Islet precursor cell (in vitro differentiated cells): ENCODE measurements at regions not wholly inside any gene's neighbourhood (a gene's known extent, or its start where the extent isn't known, plus 50 kb on each side); places are given as distances from the start of the nearest gene placed in this dataset.

Source experiments
- DNase-seq: peaks from one replicate; pipeline ENCODE4 v3.0.0-alpha.2; 2018

DNA sequence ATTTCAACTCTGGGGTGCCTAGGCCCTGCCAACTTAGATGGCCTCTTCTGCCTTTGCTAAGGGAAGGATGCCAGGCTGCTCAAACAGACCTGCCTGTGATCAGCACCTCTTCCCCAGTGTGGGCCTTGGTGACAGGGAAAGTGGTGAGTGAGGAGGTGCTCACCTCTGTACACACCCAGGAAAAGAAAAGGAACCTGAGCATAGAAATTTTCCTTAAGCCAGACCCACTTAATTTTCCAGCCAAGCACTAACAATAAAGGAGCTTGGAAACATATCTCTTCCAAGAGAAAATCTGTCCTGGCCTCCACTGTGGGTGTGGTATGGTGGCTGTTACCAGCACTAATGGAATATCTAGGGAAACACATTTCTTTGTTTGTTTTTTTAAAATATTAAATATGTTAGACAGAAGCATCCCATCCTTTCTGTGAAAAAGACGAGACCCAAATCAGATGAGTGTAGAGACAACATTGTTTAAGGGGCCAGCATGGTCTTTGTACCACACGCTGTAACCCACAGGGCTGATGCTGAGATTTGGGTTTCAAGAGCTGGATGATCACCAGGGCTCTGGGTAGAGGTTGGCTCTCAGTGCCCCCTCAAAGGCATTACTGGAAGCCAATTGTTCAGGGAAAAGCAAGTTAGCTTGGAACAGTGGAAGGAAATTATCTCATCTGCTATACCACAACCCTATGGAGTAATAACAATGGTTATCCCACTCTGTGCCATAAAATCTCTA is 472.2 kb downstream of the INSC start:
- DNase-seq, result no peak

DNA sequence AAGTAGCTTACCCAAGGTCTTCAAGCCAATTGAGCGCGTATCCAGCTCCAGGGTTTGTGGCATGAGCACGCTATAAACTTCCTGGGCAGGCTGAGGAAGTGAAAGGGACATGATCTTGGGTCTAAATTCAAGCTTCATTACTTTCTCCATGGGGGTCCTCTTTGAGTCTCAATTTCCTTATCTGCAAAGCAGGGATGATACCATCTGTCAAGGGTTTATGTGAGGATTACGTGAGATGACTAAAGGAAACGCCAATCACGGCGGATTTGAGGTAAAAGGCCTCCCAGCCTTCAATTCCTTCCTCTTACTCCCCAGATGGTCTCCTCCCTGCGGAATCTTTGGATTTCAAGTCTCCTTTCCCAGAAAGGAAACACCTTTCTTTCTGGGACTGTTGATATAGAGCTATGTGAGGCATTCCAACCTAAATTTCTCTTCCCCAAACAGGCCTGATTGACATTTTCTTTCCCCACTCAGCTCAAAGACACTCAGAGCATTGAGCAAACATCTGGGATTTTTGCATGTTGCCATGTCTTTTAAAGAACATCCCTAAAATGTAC is 474.4 kb downstream of the INSC start:
- no peak for DNase-seq

DNA sequence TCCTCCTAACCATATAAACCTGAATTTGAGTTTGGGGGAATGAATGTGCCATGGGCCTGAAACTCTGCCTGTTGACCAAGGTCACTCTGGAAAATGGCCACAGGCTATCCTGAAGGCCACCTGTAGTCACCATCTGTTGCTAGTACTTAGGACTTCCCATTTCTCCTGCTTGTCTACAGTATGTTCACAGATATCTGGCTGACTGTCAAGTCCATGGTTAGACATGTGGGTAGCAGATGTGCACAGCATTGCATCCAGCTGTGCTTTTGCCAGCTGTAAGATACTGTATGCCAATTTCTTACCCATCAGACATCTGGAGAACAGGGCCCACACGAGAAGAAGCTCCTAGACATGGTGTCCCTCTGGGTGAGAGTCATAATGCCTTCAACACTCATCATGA is 475.4 kb downstream of the INSC start:
- DNase-seq, result no peak

DNA sequence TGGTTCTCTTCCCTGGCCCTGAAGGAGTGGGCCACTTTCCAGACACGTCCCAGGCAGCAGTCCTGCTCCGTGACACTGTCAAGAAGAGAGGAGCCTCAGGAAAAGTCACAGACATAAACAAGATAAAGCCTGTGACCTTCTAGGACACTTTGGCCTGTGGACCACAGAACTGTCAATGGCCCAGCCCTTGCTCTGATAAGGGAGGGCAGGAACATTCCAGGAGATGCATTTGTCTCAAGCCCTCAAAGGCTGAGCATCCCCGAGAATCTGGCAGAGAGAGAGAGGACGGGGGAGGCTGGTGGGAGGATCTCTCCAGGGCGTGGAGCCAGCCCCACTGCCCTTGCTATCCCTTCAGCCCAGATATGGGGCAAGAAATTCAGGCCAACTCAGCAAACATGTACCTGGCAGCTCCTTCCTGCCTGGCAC is 476.4 kb downstream of the INSC start:
- DNase-seq, result no peak

DNA sequence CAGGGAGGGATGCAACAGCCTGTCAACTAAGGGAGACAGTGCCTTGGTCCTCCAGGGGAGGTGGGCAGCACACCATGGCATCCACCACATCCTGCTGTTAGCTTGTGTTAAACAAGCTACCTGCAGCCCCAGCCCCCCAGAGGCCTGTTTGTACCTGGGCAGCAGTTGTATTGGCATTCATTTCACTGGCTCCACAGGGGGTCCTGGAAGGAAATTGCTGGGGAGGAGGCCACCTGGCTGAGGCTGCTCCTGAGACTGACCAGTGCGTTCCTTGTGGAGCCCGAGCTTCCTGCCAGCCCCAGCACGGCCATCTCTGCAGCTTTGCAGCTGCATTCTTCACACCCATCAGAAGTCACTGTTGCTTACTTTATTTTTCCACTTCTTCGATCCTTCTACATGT is 479.9 kb downstream of the INSC start:
- DNase-seq, result no peak

- no peak for DNase-seq
These were observed 484.7 kb downstream of the INSC start for GRCh38 chr11:15599376-15599775.

GRCh38 chr11:15602047-15602446 is 487.3 kb downstream of the INSC start:
- DNase-seq, result no peak

DNA sequence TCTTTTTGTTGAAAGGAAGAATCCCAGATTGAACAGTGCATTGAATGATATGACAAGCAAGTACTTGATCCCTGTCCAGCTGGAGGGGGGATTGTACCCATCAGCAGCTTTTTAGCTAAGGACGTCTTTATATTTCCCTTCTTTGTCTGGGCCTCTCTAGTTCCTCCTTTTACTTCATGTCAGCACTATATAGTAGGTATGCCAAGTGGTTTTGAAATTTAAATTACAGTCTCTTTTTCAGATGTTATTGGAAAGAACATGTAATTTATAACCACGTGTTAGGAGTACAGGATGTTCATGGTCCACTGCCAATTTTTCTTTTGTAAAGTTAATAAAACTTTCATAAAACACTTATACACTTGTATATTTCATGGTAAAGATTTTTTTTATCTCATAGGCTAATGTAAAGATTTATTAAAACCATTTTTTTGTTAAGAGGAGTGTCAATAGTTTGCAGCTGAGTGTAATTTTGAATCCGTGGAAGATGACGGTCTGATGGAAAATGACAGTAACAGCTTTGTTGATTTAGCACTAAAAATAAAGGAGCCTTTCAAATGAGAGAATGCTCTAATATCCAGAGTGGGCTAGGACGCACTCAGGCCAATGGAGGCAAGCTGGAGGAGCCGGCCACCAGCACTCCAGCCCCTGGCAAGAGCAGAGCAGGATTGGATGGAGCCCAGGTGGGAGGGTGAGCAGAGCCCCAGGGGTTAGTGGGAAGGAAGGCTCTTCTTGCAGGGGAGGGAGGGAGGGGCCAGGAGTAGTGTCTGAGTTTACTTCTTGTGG is 488.3 kb downstream of the INSC start:
- DNase-seq, result no peak

- no peak for DNase-seq
These were observed 490.4 kb downstream of the INSC start for GRCh38 chr11:15605094-15605493.

DNA sequence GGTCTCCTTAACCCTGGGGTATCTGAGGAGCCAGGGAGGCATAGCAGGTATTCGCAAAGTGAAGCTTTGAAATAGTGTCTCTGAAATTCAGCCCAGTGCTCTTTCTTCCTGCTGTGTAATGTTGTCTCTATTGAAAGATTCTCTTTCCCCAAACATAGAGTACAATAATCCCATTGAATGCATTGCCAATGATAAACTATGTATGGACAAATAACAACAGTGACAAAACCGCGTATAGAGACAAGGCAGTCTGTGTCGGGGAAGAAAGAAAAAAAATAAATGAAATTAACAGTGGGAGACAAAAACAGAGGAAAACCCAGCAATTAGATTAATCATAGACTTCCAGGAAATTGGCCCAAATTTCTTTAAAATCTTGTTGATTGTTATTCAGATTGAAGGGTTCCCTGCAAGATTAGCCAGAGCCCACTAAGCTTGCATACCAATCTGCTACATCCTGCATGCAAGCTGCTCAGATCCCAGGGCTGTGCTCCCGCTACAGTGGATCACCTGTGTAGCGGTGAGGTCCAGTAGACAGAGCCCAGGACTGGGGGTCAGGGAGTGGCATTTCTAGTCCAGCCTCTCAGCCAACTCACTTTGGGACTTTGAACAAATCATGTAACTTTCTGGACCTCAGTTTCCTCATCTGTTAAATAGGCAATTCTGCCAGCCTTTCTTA is 492.8 kb downstream of the INSC start:
- DNase-seq, result no peak

DNA sequence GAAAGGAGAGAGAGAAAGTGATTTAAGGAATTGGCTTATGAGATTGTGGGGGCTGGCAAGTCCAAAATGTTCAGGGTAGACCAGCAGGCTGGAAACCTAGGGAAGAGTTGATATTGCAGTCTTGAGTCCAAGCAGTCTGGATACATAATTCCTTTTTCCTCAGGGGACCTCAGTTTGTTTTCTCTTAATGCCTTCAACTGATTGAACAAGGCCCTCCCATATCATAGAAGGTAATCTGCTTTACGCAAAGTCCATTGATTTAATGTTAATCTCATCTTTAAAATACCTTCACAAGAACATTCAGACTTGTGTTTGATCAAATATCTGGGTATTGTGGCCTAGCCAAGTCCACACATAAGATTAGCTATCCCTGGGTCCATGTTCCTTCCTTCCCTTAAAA is 494.7 kb downstream of the INSC start:
- no peak for DNase-seq

- DNase-seq, result no peak
These were observed 496.2 kb downstream of the INSC start for GRCh38 chr11:15610881-15611280.

DNA sequence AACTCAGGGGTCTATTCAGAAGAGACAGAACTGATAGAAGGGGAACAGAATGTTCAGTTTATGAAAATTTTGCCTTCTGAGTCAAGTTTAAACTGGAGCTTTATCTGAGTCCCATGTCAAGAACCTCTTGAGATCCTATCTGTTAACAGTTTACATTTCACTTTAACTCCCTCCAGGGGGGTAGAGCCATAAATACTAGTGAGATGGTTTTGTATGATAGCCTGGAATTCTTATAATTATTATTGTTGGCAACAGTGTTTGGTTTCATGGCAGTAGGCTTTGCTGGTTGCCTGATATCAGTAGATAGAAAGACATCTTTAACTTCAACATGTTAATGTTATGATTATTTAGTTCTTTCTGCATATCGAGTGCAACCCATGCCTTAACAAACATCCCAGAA is 498.5 kb downstream of the INSC start:
- no peak for DNase-seq

DNA sequence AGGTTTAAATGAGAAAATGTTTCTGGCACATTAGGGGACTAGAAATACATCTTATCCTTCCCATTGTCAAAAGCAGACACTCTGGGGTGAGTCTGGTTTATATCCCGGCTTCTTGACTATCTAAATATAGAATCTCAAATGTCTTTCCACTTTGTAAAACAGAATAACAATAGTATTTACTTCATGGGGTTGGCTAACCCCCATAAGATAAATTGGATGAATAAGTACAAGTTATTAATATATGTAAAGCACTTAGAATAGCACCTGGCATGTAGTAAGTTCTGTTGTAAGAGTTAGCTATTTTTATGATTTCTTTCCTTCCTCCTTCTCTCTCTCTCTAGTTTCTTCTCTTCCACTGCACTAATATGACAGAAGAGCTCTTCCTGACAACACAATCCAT is 499.1 kb downstream of the INSC start:
- no peak for DNase-seq

DNA sequence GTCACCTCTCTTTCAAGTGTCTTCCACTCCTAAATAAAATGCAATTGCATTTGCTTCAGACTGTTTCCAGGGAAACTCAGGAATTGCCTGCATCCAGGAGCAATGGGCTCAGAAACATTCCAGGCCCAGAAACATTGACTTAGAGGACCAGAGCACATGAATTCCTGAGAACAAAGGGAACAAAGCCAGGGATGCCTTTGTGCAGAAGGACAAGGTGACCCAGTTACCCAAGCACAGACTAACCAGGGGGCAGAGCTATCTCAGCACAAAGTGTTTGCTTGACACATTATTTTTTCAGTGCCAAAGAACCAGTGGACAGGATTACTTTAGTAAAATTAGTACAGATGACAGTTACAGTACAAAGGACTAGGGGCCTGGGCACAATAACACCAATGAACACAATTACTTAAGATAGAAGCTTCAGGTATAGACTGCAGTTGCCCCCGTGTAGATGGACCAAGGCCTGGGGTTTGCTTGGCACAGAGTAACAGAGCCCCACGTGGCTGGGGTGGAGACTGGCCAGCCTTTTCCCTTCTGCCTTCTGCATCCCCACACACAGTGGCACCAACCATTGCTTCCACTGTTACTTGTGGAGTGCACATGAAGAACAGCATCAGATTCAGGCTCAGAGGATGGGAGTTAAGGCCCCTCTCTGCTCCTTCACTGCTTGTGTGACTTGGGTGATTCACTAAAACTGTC is 500.8 kb downstream of the INSC start:
- DNase-seq, result no peak

GRCh38 chr11:15616130-15617105 is 501.7 kb downstream of the INSC start:
- no peak for DNase-seq

- no peak for DNase-seq
These were observed 502.4 kb downstream of the INSC start for GRCh38 chr11:15617126-15617525.

- DNase-seq, result no peak
These were observed 503.9 kb downstream of the INSC start for GRCh38 chr11:15618583-15619032.

- peak; percentile 63 for DNase-seq
These were observed 506.8 kb downstream of the INSC start for GRCh38 chr11:15621565-15621964.

DNA sequence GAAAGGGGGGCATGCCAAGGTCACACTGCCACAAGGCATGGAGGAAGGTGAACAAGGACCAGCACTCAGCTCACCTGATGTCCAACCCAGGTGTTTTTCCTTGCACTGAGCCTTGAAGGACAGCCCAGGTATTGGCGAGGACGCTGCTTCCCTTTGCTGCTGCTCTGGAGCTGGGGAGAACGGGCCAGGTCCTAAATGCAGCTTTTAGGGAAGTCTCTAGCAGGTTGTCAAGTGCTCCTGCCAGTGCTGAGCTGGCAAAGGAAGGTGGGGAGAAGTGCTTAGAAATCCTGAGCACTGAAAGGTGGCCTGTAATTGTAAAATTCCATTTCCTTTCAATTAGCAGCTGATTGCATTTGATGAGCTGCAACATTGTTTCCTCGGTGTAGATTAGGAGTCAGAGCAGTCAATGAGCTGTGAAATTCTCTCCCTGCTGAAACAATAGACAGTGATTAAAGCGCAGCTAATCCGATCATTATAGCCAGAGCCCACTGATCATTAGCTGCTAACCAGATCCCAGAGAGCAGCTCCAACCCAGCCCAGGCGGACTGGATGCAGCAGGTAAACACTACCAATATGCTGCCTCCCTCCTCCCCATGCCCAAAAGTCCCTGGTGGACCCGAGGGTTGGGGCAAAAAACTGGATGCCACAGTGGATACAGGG is 507.6 kb downstream of the INSC start:
- no peak for DNase-seq

DNA sequence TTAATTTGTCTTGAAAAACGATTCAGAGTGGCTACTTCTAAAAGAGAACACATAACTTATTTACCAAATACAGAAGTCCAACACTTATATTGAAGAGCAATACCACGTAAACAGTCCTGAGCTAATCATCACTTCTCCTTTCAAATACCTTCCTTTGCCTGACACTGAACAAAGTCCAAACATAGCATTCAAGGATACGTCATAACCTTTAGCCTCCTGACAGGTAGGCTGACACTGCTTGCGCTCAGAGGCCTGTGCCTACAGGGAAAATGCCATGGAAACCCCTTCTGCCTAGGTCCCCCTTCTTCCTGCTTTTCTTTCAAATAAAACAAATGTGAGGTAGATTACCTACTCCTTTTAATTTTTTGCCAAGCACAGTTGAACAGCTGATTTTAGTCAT is 510.0 kb downstream of the INSC start:
- DNase-seq, result no peak
